Transverse colon (tissue), 4 donors: ENCODE measurements at regions not wholly inside any gene's neighbourhood (a gene's known extent, or its start where the extent isn't known, plus 50 kb on each side); places are given as distances from the start of the nearest gene placed in this dataset.

Source experiments
- DNase-seq: peaks from one replicate; pipeline ENCODE4 v3.0.0-alpha.2; 2019
- H3K27ac ChIP-seq, 4 donors: fragments of 200-600 bp; sonication (generic); 2 replicates each; pipeline ENCODE4 v1.5.1; 2016 to 2018; ENCODE audit warnings: inconsistent platforms in 4 of 4
- H3K27me3 ChIP-seq: fragments of 200-600 bp; sonication (generic); 2 replicates; pipeline ENCODE4 v1.5.1; 2017; ENCODE audit warnings: inconsistent platforms
- H3K36me3 ChIP-seq, 4 donors: fragments of 200-600 bp; sonication (generic); 2 replicates each; pipeline ENCODE4 v1.5.1; 2017 to 2019; ENCODE audit warnings: inconsistent platforms in 4 of 4
- H3K4me1 ChIP-seq, 4 donors: fragments of 200-600 bp; sonication (generic); 2 replicates each; pipeline ENCODE4 v1.5.1; 2017 to 2020; ENCODE audit warnings: inconsistent platforms in 4 of 4
- H3K4me3 ChIP-seq, 4 donors: fragments of 200-600 bp; sonication (generic); 1 replicate in 1 of 4; 2 replicates in 3 of 4; pipeline versions ENCODE4 v1.5.1 to v1.6.1; 2017 to 2019; ENCODE audit warnings: inconsistent platforms in 4 of 4
- H3K9me3 ChIP-seq, 2 donors: fragments of 200-600 bp; sonication (generic); 2 replicates each; pipeline ENCODE4 v1.5.1; 2017 to 2019; ENCODE audit warnings: inconsistent platforms in 2 of 2
- CTCF ChIP-seq, 5 experiments: fragments of 200-600 bp in 3 of 5; fragments of 450-650 bp in 2 of 5; sonication (generic) in 3 of 5; IDR thresholded peaks; 1 replicate in 2 of 5; 2 replicates in 3 of 5; pipeline ENCODE4 v1.5.1; 2016 to 2017; ENCODE audit warnings: antibody characterized with exemption in 5 of 5, inconsistent platforms in 3 of 5, mild to moderate bottlenecking in 2 of 5, moderate library complexity in 1 of 5
- EP300 ChIP-seq: sonication (generic); formaldehyde crosslinking; IDR thresholded peaks from one replicate; pipeline ENCODE4 v1.6.1; 2017; ENCODE audit warnings: antibody characterized with exemption, low read depth
- POLR2A ChIP-seq: fragments of 450-650 bp; IDR thresholded peaks from one replicate; pipeline ENCODE4 v1.6.1; 2016; ENCODE audit warnings: antibody characterized with exemption, mild to moderate bottlenecking, moderate library complexity
- POLR2AphosphoS5 ChIP-seq, 3 donors: sonication (generic); formaldehyde crosslinking; IDR thresholded peaks; one replicate each; pipeline ENCODE4 v1.6.1; 2016; ENCODE audit warnings: antibody characterized with exemption in 3 of 3
- WGBS, 2 donors: methylation state at CpG; one replicate each; pipeline ENCODE4 v1.1.5; 2018; ENCODE audit warnings: low coverage in 1 of 2; 5-methylcytosine and 5-hydroxymethylcytosine counted together
- in situ Hi-C, 4 donors: fragments of 200-750 bp; cut with MboI; loops; one replicate each; pipeline versions ENCODE4 v1.15.0 to v1.15.1; 2017; ENCODE audit warnings: low sequenced_read_pairs in 3 of 4, low pct_ligation_motif_present in 1 of 4, low pct_unique_long_range_greater_than_20kb in 1 of 4
- intact Hi-C: fragments of 100-400 bp; cut with DNase I; formaldehyde crosslinking; loops from one replicate; pipeline ENCODE4 v1.15.1; 2023; ENCODE audit warnings: low total_unique reads

DNA sequence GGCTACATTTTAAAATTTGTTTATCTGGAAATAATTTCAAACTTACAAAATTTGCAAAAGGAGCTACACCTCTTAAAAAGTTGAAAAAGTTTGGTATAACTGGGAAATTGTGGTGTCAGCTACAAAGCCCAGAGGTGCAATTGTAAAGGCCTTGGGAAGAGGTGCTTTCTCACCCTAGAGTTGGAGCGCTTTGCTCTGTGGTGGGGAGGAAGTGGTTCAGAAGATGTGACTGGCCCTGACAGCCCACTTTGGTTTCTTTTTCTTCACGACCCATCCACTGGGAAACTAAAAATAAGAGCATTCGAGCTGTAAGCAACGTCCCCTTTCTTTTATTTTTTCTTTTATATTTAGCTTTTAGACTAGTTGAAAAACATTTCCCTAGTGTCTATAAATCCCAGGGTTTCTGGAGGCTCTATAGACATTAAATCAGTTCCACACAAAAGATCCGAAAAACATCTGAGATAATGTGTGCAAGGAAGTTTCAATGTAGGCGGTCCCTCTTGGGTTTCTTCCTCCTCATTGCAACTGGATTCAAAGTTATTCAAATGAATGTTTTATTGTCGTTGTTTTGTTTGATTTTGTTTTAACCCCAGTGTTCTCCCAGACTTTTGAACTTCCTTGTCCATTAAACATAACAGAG lies 397.8 kb downstream of the KIF16B start:
- no peak overlapping the region for H3K27ac ChIP-seq
- no peak for DNase-seq
- TF ChIP-seq POLR2A (no peak), CTCF (IDR thresholded peaks at IDR 0.05) (no peak), EP300 (no peak), POLR2AphosphoS5 (IDR thresholded peaks at IDR 0.05) (no peak)
- intact Hi-C loops (no loop called here), in situ Hi-C loops (no loop called here)
- H3K4me1 ChIP-seq: no peaks in the 10 kb centered on the region
- no peak overlapping the region for H3K4me3 ChIP-seq
- 65 to 73% methylated on average over 7 of the region's 7 CpGs for WGBS, 2 donors
- H3K9me3 ChIP-seq: no peaks in the 10 kb centered on the region
- no peaks in the 10 kb centered on the region for H3K36me3 ChIP-seq
- no peaks in the 10 kb centered on the region for H3K27me3 ChIP-seq

- in situ Hi-C loops (no loop called here), intact Hi-C loops (no loop called here)
- DNase-seq: no peak
- Histone ChIP-seq H3K27ac (no peak overlapping the region), H3K4me1 (no peaks in the 10 kb centered on the region), H3K27me3 (no peaks in the 10 kb centered on the region), H3K4me3 (no peak overlapping the region), H3K36me3 (no peaks in the 10 kb centered on the region), H3K9me3 (no peaks in the 10 kb centered on the region)
- 42 to 50% methylated on average over 1 to 2 of the region's 2 CpGs for WGBS, 2 donors
- no peak for TF ChIP-seq POLR2AphosphoS5 (IDR thresholded peaks at IDR 0.05)
Observed at GRCh38 chr20:16174311-16174710, 398.9 kb downstream of the KIF16B start.

DNA sequence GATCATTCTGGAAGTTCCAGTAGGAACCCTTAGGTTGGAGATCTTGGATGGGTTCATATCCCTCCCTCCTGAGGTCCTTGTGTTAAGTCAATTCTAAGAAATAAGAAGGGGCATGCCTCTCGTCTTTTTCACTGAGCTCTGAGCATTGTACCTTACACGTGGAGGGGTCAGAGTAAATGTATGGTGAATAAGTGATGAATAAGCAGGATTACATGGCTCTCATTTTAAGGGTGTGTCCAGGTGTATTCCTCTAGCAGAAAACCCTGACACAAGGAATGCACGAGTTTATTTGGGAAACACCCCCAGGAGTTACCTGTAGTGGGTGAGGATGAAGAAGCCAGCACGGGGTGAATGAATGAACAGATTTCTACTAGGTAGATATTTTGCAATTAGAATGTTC lies 400.2 kb downstream of the KIF16B start:
- no peak for TF ChIP-seq POLR2AphosphoS5 (IDR thresholded peaks at IDR 0.05)
- no peak for TF ChIP-seq CTCF (IDR thresholded peaks at IDR 0.05)
- DNase-seq: no peak
- Histone ChIP-seq H3K27ac (no peak overlapping the region), H3K9me3 (no peaks in the 10 kb centered on the region), H3K27me3 (no peaks in the 10 kb centered on the region), H3K4me3 (no peak overlapping the region), H3K4me1 (no peaks in the 10 kb centered on the region), H3K36me3 (no peaks in the 10 kb centered on the region)
- intact Hi-C loops: no loop called here
- in situ Hi-C loops: no loop called here
- 66 to 74% methylated on average over 4 of the region's 4 CpGs for WGBS, 2 donors

DNA sequence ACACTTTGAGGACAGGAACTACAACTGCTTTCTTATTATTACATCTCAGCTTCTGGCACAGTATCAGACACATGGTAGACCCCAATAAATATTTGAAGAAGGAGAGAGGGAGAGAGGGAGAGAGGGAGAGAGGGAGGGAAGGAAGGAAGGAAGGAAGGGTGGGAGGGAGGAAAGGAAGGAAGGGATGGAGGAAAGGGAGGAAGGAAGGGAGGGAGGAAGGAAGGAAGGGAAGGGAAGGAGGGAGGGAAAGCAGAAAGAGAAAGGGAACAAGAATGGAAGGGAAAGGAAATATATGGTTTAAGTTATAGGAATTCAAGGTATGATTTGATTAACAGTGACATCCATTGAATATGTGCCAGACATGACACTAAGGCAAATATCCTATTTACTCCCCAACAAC lies 402.1 kb downstream of the KIF16B start:
- in situ Hi-C loops: no loop called here
- H3K9me3 ChIP-seq: no peaks in the 10 kb centered on the region
- intact Hi-C loops: no loop called here

More for the DNA sequence above, 402.1 kb downstream of the KIF16B start:
- TF ChIP-seq CTCF (IDR thresholded peaks at IDR 0.05) (no peak), POLR2A (no peak), POLR2AphosphoS5 (IDR thresholded peaks at IDR 0.05) (no peak), EP300 (no peak)
- H3K4me3 ChIP-seq: no peak overlapping the region
- H3K36me3 ChIP-seq: no peaks in the 10 kb centered on the region
- no peak overlapping the region for H3K27ac ChIP-seq
- no peak for DNase-seq
- H3K4me1 ChIP-seq: no peaks in the 10 kb centered on the region
- no peaks in the 10 kb centered on the region for H3K27me3 ChIP-seq
